GM19463 (cell line): ENCODE measurements at regions not wholly inside any gene's neighbourhood (a gene's known extent, or its start where the extent isn't known, plus 50 kb on each side); places are given as distances from the start of the nearest gene placed in this dataset.

ENCODE experiments used
- ATAC-seq: cut with Tn5 transposase; IDR thresholded peaks from one replicate; pipeline ENCODE4 v1.9.1; 2021; ENCODE audit warnings: mild to moderate bottlenecking, moderate library complexity; ENCODE audit not compliant: unreplicated experiment

GRCh38 chr15:91469632-91470567, 369.8 kb downstream of the SV2B start:
- ATAC-seq: no peak

- no peak for ATAC-seq
Measured at GRCh38 chr15:91471468-91471867, 371.4 kb downstream of the SV2B start.

- no peak for ATAC-seq
Measured at GRCh38 chr15:91472316-91472756, 372.3 kb downstream of the SV2B start.

- no peak for ATAC-seq
Measured at GRCh38 chr15:91473894-91474545, 374.0 kb downstream of the SV2B start.

GRCh38 chr15:91476861-91477260, 376.6 kb upstream of the SLCO3A1 start:
- ATAC-seq: no peak

- no peak for ATAC-seq
Measured at GRCh38 chr15:91478717-91479191, 374.8 kb upstream of the SLCO3A1 start.

- ATAC-seq: no peak
Measured at GRCh38 chr15:91480426-91480825, 373.1 kb upstream of the SLCO3A1 start.

GRCh38 chr15:91482799-91483198, 370.7 kb upstream of the SLCO3A1 start:
- ATAC-seq: no peak

- no peak for ATAC-seq
Measured at GRCh38 chr15:91484141-91484540, 369.4 kb upstream of the SLCO3A1 start.

- no peak for ATAC-seq
Measured at GRCh38 chr15:91488452-91488851, 365.1 kb upstream of the SLCO3A1 start.

GRCh38 chr15:91490211-91490610, 363.3 kb upstream of the SLCO3A1 start:
- ATAC-seq: no peak

- ATAC-seq: no peak
Measured at GRCh38 chr15:91491101-91491950, 362.2 kb upstream of the SLCO3A1 start.

GRCh38 chr15:91496754-91497691, 356.5 kb upstream of the SLCO3A1 start:
- no peak for ATAC-seq

- no peak for ATAC-seq
Measured at GRCh38 chr15:91498046-91498748, 355.3 kb upstream of the SLCO3A1 start.

- no peak for ATAC-seq
Measured at GRCh38 chr15:91498749-91499062, 354.8 kb upstream of the SLCO3A1 start.

GRCh38 chr15:91499774-91500383, 353.6 kb upstream of the SLCO3A1 start:
- no peak for ATAC-seq

- no peak for ATAC-seq
Measured at GRCh38 chr15:91508633-91509032, 344.9 kb upstream of the SLCO3A1 start.

GRCh38 chr15:91514147-91514546, 339.4 kb upstream of the SLCO3A1 start:
- no peak for ATAC-seq

GRCh38 chr15:91515188-91515754, 338.2 kb upstream of the SLCO3A1 start:
- no peak for ATAC-seq
